Endothelial cell of umbilical vein (primary cell): ENCODE measurements at regions not wholly inside any gene's neighbourhood (a gene's known extent, or its start where the extent isn't known, plus 50 kb on each side); places are given as distances from the start of the nearest gene placed in this dataset.

ENCODE experiments used
- BruUV-seq: library from RNA; stranded (reverse); fragments of 400-500 nt; replicated peaks from 2 replicates; lab custom pipeline; 2021; lab: Mats Ljungman, UMichigan
- CTCF ChIA-PET: fragments of 300-600, 350-600 bp; sonication (Branson Sonifier 250); formaldehyde crosslinking; loops from one replicate; lab custom pipeline; 2021; ENCODE audit warnings: antibody characterized with exemption, inconsistent platforms; lab: Charles Lee
- POLR2A ChIA-PET: fragments of 300-600, 350-600 bp; sonication (Branson Sonifier 250); formaldehyde crosslinking; loops from one replicate; lab custom pipeline; 2021; ENCODE audit warnings: antibody characterized with exemption, inconsistent platforms; lab: Charles Lee
- DNase-seq: peaks from one replicate; pipeline ENCODE4 v3.0.0-alpha.2; 2011; ENCODE audit warnings: low read depth, low spot score
- FAIRE-seq: peaks from 2 replicates; lab custom pipeline; 2011; peaks lifted over from hg19 to GRCh38; lab: Jason Lieb, UNC
- H2AFZ ChIP-seq: 2 replicates; pipeline ENCODE4 v1.6.0; 2012; ENCODE audit warnings: low read depth, low read length, control low read depth, inconsistent platforms
- H3K27ac ChIP-seq: 2 replicates; pipeline ENCODE4 v1.5.1; 2011; ENCODE audit warnings: low read depth, mild to moderate bottlenecking, control low read depth, low read length, moderate library complexity; ENCODE audit not compliant: insufficient read depth
- H3K27me3 ChIP-seq, 2 experiments: 2 replicates each; pipeline versions ENCODE4 v1.6.0 to v1.6.1; 2011; ENCODE audit warnings: low read length in 2 of 2, mixed read lengths in 1 of 2; ENCODE audit not compliant: control insufficient read depth in 2 of 2, insufficient read depth in 2 of 2
- H3K36me3 ChIP-seq, 2 experiments: 2 replicates in 1 of 2; 3 replicates in 1 of 2; pipeline ENCODE4 v1.5.1; 2011; ENCODE audit warnings: low read length in 2 of 2, mild to moderate bottlenecking in 1 of 2, moderate library complexity in 1 of 2; ENCODE audit not compliant: control insufficient read depth in 2 of 2, insufficient read depth in 2 of 2; ENCODE audit errors: extremely low read depth in 1 of 2
- H3K4me1 ChIP-seq: 3 replicates; pipeline ENCODE4 v1.5.1; 2011; ENCODE audit warnings: mild to moderate bottlenecking, low read length; ENCODE audit not compliant: control insufficient read depth, insufficient read depth; ENCODE audit errors: extremely low read depth
- H3K4me2 ChIP-seq: 2 replicates; pipeline ENCODE4 v1.6.1; 2011; ENCODE audit warnings: low read length, control low read depth, mixed read lengths; ENCODE audit not compliant: insufficient read depth
- H3K4me3 ChIP-seq, 3 experiments: fragments of 200-600 bp in 1 of 3; sonication (generic), shearing (Covaris generic) in 1 of 3; replicated peaks in 1 of 3; 2 replicates each; pipeline ENCODE4 v1.5.1; 2011 to 2016; ENCODE audit warnings: control low read depth in 3 of 3, low read length in 3 of 3, mild to moderate bottlenecking in 2 of 3, inconsistent platforms in 1 of 3, low read depth in 1 of 3, moderate library complexity in 1 of 3; ENCODE audit not compliant: insufficient read depth in 1 of 3
- H3K79me2 ChIP-seq: 2 replicates; pipeline ENCODE4 v1.6.0; 2012; ENCODE audit warnings: low read length, inconsistent platforms; ENCODE audit not compliant: control insufficient read depth, insufficient read depth
- H3K9ac ChIP-seq: replicated peaks from 2 replicates; pipeline ENCODE3; 2011; ENCODE audit warnings: low read length, control low read depth; ENCODE audit not compliant: insufficient read depth; ENCODE audit errors: extremely low read depth
- H3K9me1 ChIP-seq: replicated peaks from 3 replicates; pipeline ENCODE4 v1.6.0; 2011; ENCODE audit warnings: mild to moderate bottlenecking, low read length; ENCODE audit not compliant: control insufficient read depth, insufficient read depth; ENCODE audit errors: extremely low read depth
- H3K9me3 ChIP-seq: replicated peaks from 2 replicates; pipeline ENCODE4 v1.5.1; 2012; ENCODE audit warnings: low read length, inconsistent platforms; ENCODE audit not compliant: control insufficient read depth, insufficient read depth
- H4K20me1 ChIP-seq: replicated peaks from 2 replicates; pipeline ENCODE3; 2011; ENCODE audit warnings: mild to moderate bottlenecking, low read length; ENCODE audit not compliant: control insufficient read depth, insufficient read depth; ENCODE audit errors: extremely low read depth
- EZH2 ChIP-seq: IDR thresholded peaks from 2 replicates; pipeline ENCODE4 v1.6.1; 2012; ENCODE audit warnings: borderline replicate concordance, low read depth, mild to moderate bottlenecking, moderate library complexity, low read length, inconsistent platforms; ENCODE audit not compliant: severe bottlenecking
- FOS ChIP-seq: IDR thresholded peaks from 2 replicates; pipeline ENCODE4 v1.6.1; 2011; ENCODE audit warnings: mild to moderate bottlenecking, low read length, moderate library complexity, borderline replicate concordance; ENCODE audit not compliant: insufficient read depth
- GATA2 ChIP-seq: IDR thresholded peaks from 2 replicates; pipeline ENCODE4 v1.7.0; 2011; ENCODE audit warnings: low read depth, mild to moderate bottlenecking, moderate library complexity, mixed read lengths, low read length; ENCODE audit not compliant: insufficient read length, insufficient read depth
- JUN ChIP-seq: IDR thresholded peaks from 2 replicates; pipeline ENCODE4 v1.6.1; 2011; ENCODE audit warnings: borderline replicate concordance, low read depth; ENCODE audit not compliant: insufficient read length, insufficient read depth
- MYC ChIP-seq: IDR thresholded peaks from one replicate; pipeline ENCODE4 v1.6.1; 2011; ENCODE audit warnings: mild to moderate bottlenecking, low read depth, low read length
- POLR2A ChIP-seq: IDR thresholded peaks from 2 replicates; pipeline ENCODE4 v1.6.1; 2012; ENCODE audit warnings: low read depth, mild to moderate bottlenecking, control low read depth, low read length
- POLR2AphosphoS5 ChIP-seq: IDR thresholded peaks from 2 replicates; pipeline ENCODE4 v1.6.1; 2012; ENCODE audit warnings: low read depth, mild to moderate bottlenecking, control low read depth, low read length, moderate library complexity; ENCODE audit not compliant: insufficient read depth
- dilution Hi-C: fragments of 300-500 bp; cut with MboI; formaldehyde crosslinking; loops from one replicate; pipeline ENCODE4 v1.15.0; 2019; ENCODE audit warnings: low sequenced_read_pairs; ENCODE audit not compliant: extremely low pct_ligation_motif_present
- intact Hi-C: fragments of 100-400 bp; cut with micrococcal nuclease; formaldehyde crosslinking; loops from one replicate; pipeline ENCODE4 v1.10.0; 2022
- TF ChIP-seq, protein P1 (sequence below), 2 donors: IDR thresholded peaks; 1 replicate in 1 of 2; 2 replicates in 1 of 2; pipeline ENCODE4 v1.5.1; 2011; ENCODE audit warnings: low read length in 2 of 2, mild to moderate bottlenecking in 2 of 2, moderate library complexity in 2 of 2, control low read depth in 1 of 2, inconsistent platforms in 1 of 2, low read depth in 1 of 2; ENCODE audit not compliant: insufficient read depth in 1 of 2; ENCODE audit errors: extremely low read depth in 1 of 2
- TF ChIP-seq, protein P2 (sequence below): IDR thresholded peaks from 2 replicates; pipeline ENCODE4 v1.6.1; 2011; ENCODE audit not compliant: insufficient read depth, insufficient read length

DNA sequence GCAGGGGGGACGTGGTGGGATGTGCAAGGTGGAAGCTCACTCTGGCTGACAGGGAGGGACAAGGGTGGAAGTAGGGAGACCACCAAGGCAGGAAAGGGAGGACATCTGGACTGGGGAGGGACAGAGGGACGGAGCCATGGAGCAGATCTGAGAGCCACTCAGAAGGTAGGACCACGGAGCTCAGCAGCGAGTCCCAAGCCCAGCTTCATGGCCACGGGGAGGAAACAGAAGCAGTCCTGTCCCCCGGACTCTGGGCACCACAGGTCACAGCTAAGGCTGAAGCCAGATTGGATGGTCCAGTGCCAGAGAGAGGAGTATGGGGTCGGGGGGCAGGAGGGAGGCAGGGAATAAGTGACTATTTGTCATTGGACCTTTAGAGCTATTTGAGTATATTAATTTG is 220.1 kb downstream of the TBC1D2B start:
- Histone ChIP-seq H3K36me3 (no peaks in the 10 kb centered on the region), H3K4me3 (no peak overlapping the region), H3K9me1 (no peaks in the 10 kb centered on the region), H3K9ac (no peak overlapping the region), H3K4me1 (no peaks in the 10 kb centered on the region), H3K9me3 (no peaks in the 10 kb centered on the region), H3K27ac (no peak overlapping the region), H3K79me2 (no peaks in the 10 kb centered on the region), H3K4me2 (no peak overlapping the region), H2AFZ (no peak overlapping the region), H4K20me1 (no peaks in the 10 kb centered on the region), H3K27me3 (peaks cover 0 to 2% of the 10 kb centered on the region in 2 experiments)
- CTCF ChIA-PET, result interaction anchor here (1.4 to 1.5 kb wide), 2 partner anchors 13 to 73 kb away, joined by 3 to 4 read pairs; no protein-coding TSS in a partner anchor
- FAIRE-seq (no peak), DNase-seq (no peak)
- intact Hi-C loops (no loop called here), dilution Hi-C loops (no loop called here)
- POLR2A ChIA-PET, result no interaction called here
- BruUV-seq, result no TSS peak
- TF ChIP-seq POLR2A (no peak), POLR2AphosphoS5 (no peak), MYC (no peak), GATA2 (no peak), FOS (no peak), EZH2 (no peak), JUN (no peak)
- TF ChIP-seq, protein P1, sequence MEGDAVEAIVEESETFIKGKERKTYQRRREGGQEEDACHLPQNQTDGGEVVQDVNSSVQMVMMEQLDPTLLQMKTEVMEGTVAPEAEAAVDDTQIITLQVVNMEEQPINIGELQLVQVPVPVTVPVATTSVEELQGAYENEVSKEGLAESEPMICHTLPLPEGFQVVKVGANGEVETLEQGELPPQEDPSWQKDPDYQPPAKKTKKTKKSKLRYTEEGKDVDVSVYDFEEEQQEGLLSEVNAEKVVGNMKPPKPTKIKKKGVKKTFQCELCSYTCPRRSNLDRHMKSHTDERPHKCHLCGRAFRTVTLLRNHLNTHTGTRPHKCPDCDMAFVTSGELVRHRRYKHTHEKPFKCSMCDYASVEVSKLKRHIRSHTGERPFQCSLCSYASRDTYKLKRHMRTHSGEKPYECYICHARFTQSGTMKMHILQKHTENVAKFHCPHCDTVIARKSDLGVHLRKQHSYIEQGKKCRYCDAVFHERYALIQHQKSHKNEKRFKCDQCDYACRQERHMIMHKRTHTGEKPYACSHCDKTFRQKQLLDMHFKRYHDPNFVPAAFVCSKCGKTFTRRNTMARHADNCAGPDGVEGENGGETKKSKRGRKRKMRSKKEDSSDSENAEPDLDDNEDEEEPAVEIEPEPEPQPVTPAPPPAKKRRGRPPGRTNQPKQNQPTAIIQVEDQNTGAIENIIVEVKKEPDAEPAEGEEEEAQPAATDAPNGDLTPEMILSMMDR (IDR thresholded peaks at IDR 0.05; ENCODE audit: extremely low read depth in 1 of 2, insufficient read depth in 1 of 2, low read depth in 1 of 2, low read length in 2 of 2), result no peak
- TF ChIP-seq, protein P2, sequence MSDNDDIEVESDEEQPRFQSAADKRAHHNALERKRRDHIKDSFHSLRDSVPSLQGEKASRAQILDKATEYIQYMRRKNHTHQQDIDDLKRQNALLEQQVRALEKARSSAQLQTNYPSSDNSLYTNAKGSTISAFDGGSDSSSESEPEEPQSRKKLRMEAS, result no peak
